CD4-positive, alpha-beta T cell treated with Interleukin-1 beta for 1 hour (primary cell): ENCODE measurements at regions not wholly inside any gene's neighbourhood (a gene's known extent, or its start where the extent isn't known, plus 50 kb on each side); places are given as distances from the start of the nearest gene placed in this dataset.

Experiments used
- DNase-seq, 2 donors: peaks; one replicate each; pipeline ENCODE4 v3.0.0-alpha.2; 2020 to 2022

DNA sequence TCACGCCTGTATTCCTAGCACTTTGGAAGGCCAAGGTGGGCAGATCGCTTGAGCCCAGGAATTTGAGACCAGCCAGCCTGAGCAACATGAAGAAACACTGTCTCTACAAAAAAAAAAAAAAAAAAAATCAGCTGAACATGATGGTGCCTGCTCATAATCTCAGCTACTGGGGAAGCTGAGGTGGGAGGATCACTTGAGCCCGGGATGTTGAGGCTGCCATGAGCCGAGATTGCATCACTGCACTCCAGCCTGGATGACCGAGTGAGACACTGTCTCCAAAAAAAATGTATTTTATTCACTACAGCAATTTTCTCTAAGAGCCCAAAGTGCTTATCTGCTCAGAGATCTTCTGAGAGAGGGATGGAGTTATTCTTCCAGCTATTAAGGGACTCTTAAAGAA, 215.8 kb upstream of the PPP3CA start:
- no peak for DNase-seq

DNA sequence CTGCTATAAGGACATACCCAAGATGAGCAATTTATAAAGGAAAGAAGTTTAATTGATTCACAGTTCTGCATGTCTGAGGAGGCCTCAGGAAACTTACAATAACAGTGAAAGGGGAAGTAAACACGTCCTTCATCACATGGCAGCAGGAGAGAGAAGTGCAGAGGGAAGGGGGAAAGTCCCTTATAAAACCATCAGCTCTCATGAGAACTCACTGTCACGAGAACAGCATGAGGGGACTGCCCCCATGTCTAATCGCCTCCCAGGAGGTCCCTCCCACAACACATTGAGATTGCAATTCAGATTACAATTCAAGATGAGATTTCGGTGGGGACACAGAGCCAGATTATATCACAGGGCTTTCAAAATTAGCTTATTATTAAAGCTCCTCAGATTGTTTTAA, 209.5 kb upstream of the PPP3CA start:
- DNase-seq, result peak in 1 of 2 donors; percentile 3

DNA sequence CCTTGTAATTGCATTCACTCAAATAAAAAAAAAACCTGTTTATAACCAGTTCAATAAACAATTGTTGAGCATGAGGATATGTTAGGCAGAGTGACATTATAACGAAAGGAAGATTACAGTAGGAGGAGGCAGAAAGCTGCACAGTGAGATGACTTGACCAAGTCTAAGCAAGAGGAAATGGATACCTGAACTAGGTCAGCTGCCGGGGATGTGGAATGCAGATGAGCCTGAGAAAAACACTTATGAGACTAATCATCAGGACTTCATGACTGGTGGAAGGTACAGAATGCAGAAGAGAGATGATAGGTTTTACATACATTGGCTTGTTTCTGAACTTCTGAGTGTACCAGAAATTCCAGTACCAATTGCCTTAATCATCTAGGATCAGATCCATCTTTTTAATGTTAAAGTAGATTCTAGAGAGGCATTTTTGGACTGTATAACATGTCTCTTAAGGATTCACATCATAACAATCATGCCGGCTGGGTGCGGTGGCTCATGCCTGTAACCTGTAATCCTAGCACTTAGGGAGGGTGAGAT, 208.1 kb upstream of the PPP3CA start:
- no peak for DNase-seq

DNA sequence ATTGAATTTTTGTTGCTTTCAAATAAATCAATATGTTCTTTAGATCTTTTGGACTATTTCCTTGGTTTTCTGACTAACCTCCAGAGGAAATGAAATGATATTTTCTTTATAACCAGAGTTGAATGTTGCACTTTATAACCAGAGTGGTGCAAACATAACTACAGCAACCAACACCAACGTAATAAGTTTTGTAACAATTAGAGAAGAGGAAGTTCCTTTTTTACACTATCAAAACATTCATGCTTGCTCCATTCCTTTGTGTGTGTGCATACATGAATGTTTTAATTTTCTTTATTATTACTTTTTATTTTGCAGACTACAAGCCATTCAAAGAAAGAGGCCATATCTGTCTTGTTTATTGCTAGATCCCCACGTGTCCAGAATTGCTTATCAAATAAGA, 193.0 kb upstream of the PPP3CA start:
- no peak for DNase-seq

DNA sequence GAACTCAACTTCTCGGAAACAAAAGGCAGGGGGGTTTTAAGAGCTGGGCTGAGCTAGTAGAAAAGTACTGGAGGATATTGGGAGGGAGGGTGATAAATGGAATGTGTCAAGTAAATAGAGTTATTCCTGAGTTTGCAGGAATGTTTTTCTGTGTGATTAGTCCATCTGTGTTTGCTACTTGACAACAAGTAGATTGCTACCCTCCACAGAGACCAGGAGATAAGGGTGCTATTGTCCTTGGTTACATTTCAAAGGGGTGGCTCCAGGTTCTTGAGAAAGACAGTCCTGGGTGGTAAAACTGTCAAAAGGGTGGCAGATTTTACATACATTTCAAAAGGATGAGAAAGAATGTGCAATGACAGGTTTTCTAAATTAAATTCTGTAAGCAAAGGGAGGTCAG, 181.2 kb upstream of the PPP3CA start:
- DNase-seq, result no peak

DNA sequence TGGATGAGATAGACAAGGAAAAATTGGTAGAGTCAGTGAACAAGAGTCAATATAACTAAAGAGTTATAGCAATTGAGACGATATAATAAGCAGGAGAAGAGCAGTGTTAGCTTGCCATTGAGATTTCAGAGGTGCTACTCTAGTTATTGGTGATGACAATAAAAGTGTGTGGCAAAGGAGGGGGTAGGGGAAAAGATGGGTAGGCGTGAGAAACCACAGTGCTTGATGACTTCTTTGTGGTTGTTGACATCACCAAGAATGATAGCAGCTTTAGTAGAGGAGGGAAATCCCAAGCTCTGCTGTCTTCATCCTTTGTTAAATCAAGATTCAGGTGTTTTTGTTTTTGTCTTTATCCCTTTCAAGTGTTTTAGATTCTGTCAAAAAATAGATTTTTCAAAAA, 179.9 kb upstream of the PPP3CA start:
- DNase-seq, result peak; percentile 55 to 74

DNA sequence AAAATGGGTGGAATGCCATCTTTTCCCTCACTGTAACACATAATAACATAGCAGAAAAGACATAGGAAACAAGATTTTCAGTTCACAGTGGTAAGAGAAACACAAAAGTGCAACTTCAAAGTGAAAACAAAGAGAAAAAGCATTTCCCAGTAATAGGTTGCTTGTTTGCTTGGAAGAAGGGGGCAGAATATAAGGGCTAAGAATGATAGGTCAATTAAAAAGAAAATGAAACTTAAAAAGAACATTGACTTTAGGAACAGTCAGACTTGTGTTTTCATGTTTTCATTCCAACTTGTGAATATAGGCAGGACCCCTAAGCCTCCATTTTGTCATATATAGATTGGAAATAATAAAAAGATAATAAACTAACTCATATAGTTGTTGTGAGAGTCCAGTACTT, 168.2 kb upstream of the PPP3CA start:
- DNase-seq, result no peak

DNA sequence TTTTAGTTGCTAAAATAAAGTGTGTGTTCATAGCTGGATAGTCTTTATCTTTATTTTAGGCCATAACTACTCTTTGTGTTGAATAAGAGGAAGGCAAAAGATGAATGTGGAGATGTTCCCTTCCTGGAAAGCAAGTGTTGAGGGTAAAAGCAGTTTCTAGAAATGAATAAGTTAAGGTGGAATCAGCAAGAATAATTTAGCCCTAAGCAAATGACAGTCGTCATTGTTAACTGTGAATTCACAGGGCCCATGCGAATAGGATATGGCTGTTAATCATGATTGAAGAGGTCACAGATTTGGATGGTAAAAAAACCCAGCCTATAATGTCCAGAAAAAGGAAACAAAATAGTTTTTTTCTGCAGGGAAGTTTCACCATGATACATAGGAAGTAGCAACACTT, 167.8 kb upstream of the PPP3CA start:
- DNase-seq, result no peak

DNA sequence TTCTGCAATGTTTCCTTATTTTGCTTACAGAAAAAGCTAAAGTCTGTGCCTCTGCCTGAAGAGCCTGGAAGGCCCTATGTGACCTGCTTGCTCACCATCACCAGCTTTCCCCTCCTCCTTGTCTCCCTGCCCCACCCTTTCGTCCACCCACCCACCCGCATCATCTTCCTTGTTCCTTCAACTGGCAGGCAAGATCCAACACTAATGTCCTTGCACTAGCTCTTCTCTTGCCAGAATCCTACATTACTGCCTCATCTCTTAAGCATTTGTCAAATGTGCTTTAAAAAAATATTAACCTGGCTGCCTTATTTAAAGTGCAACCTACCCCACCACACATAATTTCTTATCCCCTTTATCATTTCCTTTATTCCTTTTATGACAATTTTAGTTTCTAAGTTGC, 165.1 kb upstream of the PPP3CA start:
- no peak for DNase-seq

DNA sequence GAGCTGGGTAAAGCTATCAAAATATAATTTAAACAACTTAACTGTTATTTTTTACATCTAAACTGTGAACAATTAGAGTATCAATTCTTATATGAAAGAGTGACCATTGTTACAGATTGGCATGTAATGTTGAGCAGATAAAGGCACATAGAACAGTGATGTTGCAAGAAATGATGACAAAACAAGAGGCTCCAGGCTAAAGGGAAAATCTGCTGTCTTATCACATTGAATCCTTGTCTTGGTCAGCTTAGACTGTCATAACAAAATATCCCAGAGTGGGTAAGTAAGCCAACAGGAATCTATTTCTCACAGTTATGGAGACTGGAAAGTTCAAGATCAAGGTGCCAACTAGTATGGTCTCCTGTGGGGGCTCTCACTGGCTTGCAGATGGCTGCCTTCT, 154.1 kb upstream of the PPP3CA start:
- DNase-seq, result no peak

DNA sequence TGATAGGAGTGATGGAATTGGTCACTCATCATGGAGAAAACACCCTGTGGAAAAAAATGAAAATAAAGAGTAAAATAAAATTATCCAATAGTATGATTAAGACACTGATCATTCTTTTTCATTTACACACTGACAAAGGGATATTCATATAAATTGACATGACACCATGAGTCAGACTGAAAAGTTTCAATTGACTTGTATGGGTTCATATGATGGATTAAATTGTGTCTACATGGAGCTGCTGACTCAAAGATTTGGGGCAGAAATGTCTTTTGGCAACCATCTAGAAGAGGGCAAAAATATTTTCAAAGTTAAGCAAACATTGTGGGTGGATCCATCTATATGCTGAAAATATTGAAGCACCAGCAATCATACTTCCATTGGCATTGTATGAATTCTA, 153.4 kb upstream of the PPP3CA start:
- no peak for DNase-seq

DNA sequence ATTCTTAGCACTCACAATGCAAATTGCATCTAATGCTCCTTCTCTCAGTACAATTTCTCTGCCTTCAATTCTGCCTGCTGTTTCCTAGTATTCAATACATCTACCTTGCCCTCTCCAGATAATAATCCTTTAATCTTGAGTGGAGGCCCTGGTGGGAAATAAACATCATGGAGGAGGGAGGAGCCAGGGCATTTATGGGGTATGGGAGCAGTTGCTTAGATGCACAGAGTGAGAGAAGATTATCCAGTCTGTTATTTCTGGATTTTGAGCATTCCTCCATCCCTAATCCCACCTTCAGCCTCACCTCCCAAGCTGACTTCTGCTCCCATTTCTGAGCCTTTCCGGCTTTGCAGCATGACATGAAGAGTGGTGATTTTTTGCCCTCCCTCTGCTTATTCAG, 127.9 kb upstream of the PPP3CA start:
- no peak for DNase-seq

DNA sequence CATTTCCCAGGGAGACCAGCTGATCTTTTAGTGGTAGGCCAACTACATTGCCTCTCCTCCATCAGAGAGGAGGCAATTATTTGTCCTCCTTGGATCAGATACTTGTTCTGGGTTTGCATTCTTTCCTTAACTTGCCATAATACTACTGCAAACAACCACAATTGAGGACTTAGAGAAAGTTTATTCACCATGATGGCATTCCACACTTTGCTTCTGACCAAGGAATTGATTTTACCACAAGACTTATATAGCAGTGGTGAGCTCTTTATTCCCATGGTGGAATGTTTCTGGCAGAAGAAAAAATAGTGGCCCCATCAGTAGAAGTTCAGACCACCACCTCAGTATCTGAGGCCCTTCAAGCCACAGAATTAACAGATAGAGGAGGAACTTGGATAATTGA, 123.9 kb upstream of the PPP3CA start:
- DNase-seq, result no peak

DNA sequence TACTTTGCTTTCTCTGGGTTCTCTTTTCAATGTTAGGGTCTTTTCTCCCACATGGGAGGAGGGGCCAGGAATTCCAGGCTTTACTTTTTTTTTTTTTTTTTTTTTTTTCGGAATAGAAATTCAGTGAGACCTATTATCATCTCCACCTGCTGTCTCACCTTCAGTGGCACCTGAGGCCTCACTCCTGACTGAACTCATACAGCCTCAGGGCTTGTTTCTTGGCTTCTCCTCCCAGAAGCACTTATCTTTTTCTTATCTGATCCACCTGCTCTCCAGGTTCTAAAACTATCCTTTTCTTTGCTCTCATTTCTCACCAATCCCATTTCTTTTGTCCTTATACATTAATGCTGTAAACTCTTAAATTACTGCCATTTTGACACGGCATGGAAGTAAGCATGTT, 117.3 kb upstream of the PPP3CA start:
- DNase-seq, result no peak

DNA sequence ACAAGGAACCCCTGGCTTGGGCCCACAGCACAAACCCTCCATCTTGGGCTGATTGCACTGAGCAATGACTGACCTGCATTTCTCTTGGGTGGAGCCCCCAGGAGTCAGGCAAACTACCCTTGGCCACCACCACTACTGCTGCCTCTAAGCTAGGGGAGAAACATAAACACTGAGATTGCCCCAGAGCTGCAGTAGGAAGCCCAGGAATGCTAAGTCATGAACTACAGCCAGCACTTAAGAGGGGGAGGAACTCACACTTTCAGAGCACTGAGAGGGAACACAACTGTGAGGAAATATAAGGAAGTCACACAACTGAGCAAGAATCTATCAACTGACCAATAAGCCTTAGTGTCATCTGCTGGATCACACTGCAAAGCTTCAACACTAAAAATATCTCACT, 111.6 kb upstream of the PPP3CA start:
- peak in 1 of 2 donors; percentile 2 for DNase-seq

DNA sequence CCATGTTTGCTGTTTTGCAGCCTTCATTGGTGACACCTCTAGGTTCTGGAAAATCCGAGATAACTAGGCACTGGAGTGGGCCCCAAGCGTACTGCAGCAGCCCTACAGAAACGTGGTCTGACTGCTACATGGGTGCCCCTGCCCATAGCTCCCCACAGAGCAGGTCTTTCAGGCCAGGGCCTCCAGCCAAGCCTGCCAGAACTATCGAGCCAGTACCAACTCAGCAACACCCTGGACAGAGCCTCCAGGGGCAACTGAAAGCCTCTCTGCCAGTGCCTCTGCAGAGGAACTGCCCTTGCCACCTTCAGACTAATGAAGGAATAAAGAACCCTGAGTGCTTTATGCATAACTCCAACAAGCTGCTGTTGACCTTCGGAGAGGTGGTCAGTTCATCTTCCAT, 111.1 kb upstream of the PPP3CA start:
- DNase-seq, result no peak

DNA sequence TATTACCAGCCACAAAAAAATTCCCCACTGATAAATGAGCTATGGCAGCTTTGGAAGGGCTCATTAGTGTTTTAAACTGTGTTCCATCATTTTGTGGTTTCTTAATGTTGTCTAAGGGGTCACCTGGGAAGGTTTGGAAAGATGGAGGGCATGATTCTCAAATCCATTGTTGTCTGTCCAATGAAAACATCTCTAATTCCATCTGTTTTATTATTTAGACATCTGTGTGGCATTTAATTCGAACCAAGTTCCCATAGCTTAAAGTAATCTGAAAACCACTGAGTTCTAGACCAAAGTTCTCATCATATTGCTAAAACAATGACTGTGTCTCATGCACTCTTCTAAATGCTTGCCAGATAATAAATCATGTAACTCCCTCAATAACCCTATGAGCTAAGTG, 103.8 kb upstream of the PPP3CA start:
- no peak for DNase-seq

DNA sequence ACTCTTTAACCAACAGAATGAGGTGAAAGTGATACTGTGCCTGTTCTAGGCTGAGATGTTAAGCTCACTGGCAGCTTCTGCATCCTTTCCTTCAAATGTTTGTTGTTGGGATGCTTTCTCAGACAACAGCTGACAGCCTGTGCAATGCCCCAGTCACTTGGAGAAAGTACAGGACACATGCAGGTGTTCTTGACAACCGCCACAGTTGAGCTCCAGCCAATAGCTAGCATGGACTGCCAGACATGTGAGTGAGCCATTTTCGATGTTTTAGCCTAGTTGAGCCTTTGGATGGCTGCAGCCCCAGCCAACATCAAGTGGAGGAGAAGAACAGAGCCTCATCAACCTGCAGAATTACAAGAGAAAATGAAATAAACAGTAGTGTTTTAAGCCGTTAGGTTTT, 94.1 kb upstream of the PPP3CA start:
- no peak for DNase-seq

DNA sequence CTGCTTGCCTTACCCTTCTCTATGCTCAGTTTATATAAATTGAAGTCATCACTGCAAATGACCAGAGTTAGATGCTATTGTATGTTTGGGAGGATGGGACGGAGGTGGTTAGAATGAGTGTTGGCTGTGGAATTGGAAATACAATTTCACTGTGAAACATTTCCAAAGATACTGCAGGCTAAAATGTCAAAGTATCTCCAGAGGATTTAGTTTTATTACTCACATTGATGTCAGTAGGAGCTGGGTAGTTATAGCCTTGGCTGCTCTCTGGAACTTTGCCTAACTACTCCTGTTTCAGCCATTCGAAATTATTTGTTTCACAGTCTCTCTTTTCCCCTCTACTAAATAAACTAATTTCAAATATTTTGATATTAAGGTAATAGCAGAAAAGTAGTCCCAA, 92.6 kb upstream of the PPP3CA start:
- no peak for DNase-seq

DNA sequence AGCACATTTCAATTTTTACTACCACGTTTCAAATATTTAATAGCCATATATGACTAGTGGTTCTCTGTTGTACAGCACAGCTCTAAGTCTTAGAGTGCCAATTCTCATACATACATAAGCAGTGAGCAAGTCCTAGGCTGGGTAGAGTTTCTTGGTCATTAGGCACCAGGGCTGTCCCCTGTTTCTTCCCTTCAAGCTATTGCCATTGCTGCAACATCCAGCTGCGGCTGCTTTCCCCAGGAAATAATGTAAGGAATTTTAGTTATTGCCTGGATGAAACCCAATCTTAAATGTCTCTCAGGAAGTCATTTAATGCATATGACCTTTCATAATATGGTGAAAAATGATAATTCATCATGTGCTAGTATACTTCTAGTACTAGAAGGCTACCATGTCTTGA, 74.1 kb upstream of the PPP3CA start:
- DNase-seq, result no peak

DNA sequence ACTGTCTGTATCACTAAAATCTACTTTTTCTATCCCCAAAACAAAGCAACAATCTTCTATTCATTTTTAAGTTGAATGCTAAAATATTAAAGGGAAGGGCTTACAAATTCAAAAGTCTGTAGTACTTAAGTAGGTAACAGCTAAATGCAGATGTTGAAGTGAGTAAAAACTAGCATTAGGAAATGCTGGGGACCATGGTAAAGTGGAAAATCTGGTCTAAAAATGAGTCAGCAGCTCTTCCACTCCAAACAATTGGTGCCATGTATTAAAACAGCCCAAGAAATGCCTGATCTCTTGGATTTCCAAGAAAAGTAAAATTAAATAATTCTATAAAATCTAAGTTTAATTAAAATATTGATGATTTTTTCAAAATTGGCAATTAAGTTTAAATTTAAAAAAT, 73.3 kb upstream of the PPP3CA start:
- no peak for DNase-seq

DNA sequence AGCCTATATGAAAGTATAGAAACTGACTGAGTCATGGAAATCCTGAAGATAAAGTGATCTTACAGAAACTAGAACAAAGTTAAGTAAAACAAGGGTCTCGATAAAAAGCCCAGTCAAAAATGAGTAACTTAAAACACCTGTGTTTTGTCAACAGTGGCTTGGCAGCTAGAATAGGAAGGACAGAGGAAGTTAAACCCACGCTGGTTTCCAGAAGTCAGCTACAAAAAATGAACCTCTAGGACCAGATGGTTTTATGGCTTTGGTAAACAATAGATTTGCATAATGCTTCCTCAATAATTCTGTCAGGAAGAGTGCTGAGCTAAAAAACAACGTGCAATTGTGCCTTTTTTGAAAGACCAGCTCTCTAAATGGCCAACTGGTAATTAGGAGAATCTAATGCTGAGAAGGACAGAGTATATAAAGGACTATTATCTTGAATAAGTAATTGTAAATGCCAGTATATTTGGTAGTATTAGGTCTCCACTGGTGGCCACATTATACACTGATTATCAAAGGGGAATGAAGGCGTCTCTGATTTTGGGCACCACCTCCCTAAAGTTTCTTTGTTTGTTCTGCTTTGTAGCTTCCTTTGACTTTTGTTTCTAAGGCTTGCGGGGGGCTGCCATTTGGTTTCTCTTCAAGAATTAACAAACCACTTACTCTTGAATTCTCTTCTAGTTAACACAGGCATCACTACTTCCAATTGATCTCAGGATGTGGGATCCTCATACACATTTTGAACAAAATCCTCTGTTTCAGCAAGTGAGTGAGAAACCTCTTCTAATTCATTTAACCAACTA, 72.2 kb upstream of the PPP3CA start:
- no peak for DNase-seq

DNA sequence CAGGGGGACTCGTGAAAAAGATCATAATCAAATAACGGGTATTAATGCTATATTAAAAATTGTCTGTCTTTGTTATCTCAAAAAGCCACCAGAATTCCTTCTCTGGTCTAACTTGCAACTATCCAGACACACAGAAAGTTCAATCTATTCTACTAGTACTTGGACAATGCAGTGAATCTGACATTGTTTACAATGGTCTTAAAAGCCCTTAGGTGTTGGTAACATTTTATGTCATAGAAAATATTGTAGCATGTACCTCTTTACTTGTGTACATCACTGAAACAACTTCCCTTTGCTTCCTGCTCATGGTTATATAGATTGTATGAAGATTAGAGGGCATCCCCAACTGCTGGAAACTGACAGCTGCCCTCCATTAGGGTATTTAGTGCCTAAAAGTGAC, 71.1 kb upstream of the PPP3CA start:
- DNase-seq, result no peak

DNA sequence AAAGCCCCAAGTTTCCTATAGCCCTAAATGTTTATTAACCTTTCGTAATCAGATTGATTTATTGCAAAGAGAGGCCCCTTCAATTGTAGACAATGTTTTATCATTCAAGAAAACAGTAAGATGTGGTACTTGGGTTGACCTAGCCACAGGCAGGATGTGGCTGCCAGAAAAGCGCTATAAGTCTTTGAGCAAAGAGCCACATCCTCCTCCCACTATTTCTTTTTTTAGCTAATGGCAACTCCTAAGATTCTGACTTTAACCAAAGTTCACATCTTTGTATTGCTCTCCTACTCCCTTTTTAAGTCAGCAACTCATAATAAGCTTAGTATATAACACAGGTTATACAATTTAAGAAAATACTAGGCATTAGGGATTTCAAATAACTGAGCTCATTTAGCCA, 70.7 kb upstream of the PPP3CA start:
- DNase-seq, result peak; percentile 34 to 61

DNA sequence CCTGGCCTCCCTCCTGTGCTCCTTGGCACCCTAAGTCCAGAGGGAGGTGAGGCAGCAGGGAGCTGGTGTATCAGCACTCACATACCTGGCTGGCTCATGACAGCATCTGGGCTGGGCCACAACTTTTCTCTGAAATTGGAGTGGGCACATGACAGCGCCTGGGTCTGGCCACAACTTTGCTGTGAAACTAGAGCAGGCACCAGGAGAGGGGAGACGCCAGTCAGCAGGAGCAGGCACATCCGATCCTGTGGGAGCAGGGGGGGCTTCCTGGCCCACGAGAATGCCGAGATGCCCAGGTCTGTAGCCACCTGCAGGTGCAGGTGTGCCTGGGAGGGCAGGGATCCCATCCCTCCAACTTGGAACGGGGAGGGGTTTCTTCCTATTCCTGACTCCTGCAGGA, 69.7 kb upstream of the PPP3CA start:
- no peak for DNase-seq
